Prostate gland (tissue), 2 donors: ENCODE measurements at regions not wholly inside any gene's neighbourhood (a gene's known extent, or its start where the extent isn't known, plus 50 kb on each side); places are given as distances from the start of the nearest gene placed in this dataset.

Experiments
- CTCF ChIP-seq, 4 experiments: fragments of 200-600 bp in 2 of 4; fragments of 450-650 bp in 2 of 4; sonication (generic) in 2 of 4; IDR thresholded peaks; 1 replicate in 3 of 4; 2 replicates in 1 of 4; pipeline ENCODE4 v1.5.1; 2016 to 2019; ENCODE audit warnings: antibody characterized with exemption in 4 of 4, mild to moderate bottlenecking in 2 of 4, moderate library complexity in 2 of 4
- POLR2AphosphoS5 ChIP-seq: sonication (generic); formaldehyde crosslinking; IDR thresholded peaks from one replicate; pipeline ENCODE4 v1.6.1; 2017; ENCODE audit warnings: antibody characterized with exemption

GRCh38 chr12:25368557-25368956 lies 117.8 kb upstream of the KRAS start:
- TF ChIP-seq CTCF (IDR thresholded peaks at IDR 0.05) (no peak), POLR2AphosphoS5 (no peak)
